IMR-90 (cell line): ENCODE measurements at regions not wholly inside any gene's neighbourhood (a gene's known extent, or its start where the extent isn't known, plus 50 kb on each side); places are given as distances from the start of the nearest gene placed in this dataset.

ENCODE experiments used
- ATAC-seq: fragments of 200-7000 bp; cut with Tn5 transposase; 2 replicates; pipeline ENCODE4 v1.9.1; 2020; ENCODE audit warnings: low read depth, mild to moderate bottlenecking, moderate library complexity
- BruUV-seq: library from RNA; stranded (reverse); fragments of 400-500 nt; replicated peaks from 2 replicates; lab custom pipeline; 2021; lab: Mats Ljungman, UMichigan
- CTCF ChIA-PET: fragments of 300-600 bp; formaldehyde crosslinking; extraction: SDS; loops from one replicate; lab custom pipeline; 2021; ENCODE audit warnings: antibody characterized with exemption; lab: Yijun Ruan, JAX
- POLR2A ChIA-PET: fragments of 300-600 bp; sonication (Branson Sonifier 250); formaldehyde crosslinking; loops from one replicate; lab custom pipeline; 2022; ENCODE audit warnings: antibody characterized with exemption; ENCODE audit not compliant: unreplicated experiment; lab: Charles Lee
- DNase-seq: peaks from one replicate; pipeline ENCODE4 v3.0.0; 2013
- H2AFZ ChIP-seq: replicated peaks from 2 replicates; pipeline ENCODE3; 2013; ENCODE audit warnings: low read length, mild to moderate bottlenecking; ENCODE audit not compliant: poor library complexity
- H2AK5ac ChIP-seq: 2 replicates; pipeline ENCODE4 v1.6.1; 2013; ENCODE audit warnings: low read depth, low read length, inconsistent platforms
- H2AK9ac ChIP-seq: replicated peaks from 2 replicates; pipeline ENCODE3; 2013; ENCODE audit warnings: mild to moderate bottlenecking, low read depth, low read length, moderate library complexity; ENCODE audit not compliant: poor library complexity
- H2BK120ac ChIP-seq: 2 replicates; pipeline ENCODE4 v1.6.1; 2013; ENCODE audit warnings: low read depth, low read length, inconsistent platforms
- H2BK15ac ChIP-seq: 3 replicates; pipeline ENCODE4 v1.6.1; 2013; ENCODE audit warnings: low read depth, low read length, inconsistent platforms
- H2BK20ac ChIP-seq: 2 replicates; pipeline ENCODE4 v1.6.1; 2013; ENCODE audit warnings: low read depth, mild to moderate bottlenecking, inconsistent platforms, low read length, moderate library complexity
- H2BK5ac ChIP-seq: 2 replicates; pipeline ENCODE4 v1.6.1; 2013; ENCODE audit warnings: mild to moderate bottlenecking, low read depth, low read length, inconsistent platforms; ENCODE audit not compliant: poor library complexity, severe bottlenecking
- H3K14ac ChIP-seq: replicated peaks from 2 replicates; pipeline ENCODE4 v1.6.1; 2013; ENCODE audit warnings: low read depth, low read length, inconsistent platforms
- H3K18ac ChIP-seq: 2 replicates; pipeline ENCODE4 v1.6.1; 2013; ENCODE audit warnings: low read depth, low read length, control low read depth
- H3K23ac ChIP-seq: 2 replicates; pipeline ENCODE4 v1.6.1; 2013; ENCODE audit warnings: low read depth, low read length, inconsistent platforms
- H3K27ac ChIP-seq: 2 replicates; pipeline ENCODE4 v1.5.1; 2013; ENCODE audit warnings: mild to moderate bottlenecking, control low read depth, low read length; ENCODE audit not compliant: insufficient read depth
- H3K27me3 ChIP-seq: 2 replicates; pipeline ENCODE4 v1.6.1; 2013; ENCODE audit warnings: low read length; ENCODE audit not compliant: control insufficient read depth, insufficient read depth
- H3K36me3 ChIP-seq: 2 replicates; pipeline ENCODE4 v1.6.1; 2013; ENCODE audit warnings: low read length, mixed read lengths; ENCODE audit not compliant: control insufficient read depth, insufficient read depth
- H3K4ac ChIP-seq: 2 replicates; pipeline ENCODE4 v1.6.1; 2013; ENCODE audit warnings: low read depth, low read length, inconsistent platforms
- H3K4me1 ChIP-seq: 2 replicates; pipeline ENCODE4 v1.6.1; 2013; ENCODE audit warnings: low read length, mixed read lengths; ENCODE audit not compliant: control insufficient read depth, insufficient read depth
- H3K4me2 ChIP-seq: 2 replicates; pipeline ENCODE4 v1.6.1; 2013; ENCODE audit warnings: low read depth, mild to moderate bottlenecking, control low read depth, low read length, moderate library complexity
- H3K4me3 ChIP-seq: 2 replicates; pipeline ENCODE4 v1.5.1; 2013; ENCODE audit warnings: low read depth, mild to moderate bottlenecking, control low read depth, low read length, moderate library complexity; ENCODE audit not compliant: insufficient read depth
- H3K56ac ChIP-seq: 2 replicates; pipeline ENCODE4 v1.6.1; 2013; ENCODE audit warnings: low read length, inconsistent platforms; ENCODE audit not compliant: insufficient read depth; ENCODE audit errors: extremely low read depth
- H3K79me1 ChIP-seq, 2 experiments: 2 replicates each; pipeline ENCODE4 v1.6.1; 2013; ENCODE audit warnings: low read length in 2 of 2, inconsistent platforms in 1 of 2, low read depth in 1 of 2
- H3K9ac ChIP-seq: 2 replicates; pipeline ENCODE4 v1.6.1; 2013; ENCODE audit warnings: low read depth, low read length, control low read depth
- H3K9me1 ChIP-seq: 2 replicates; pipeline ENCODE4 v1.6.1; 2013; ENCODE audit warnings: low read length, inconsistent platforms; ENCODE audit not compliant: insufficient read depth
- H3K9me3 ChIP-seq: 2 replicates; pipeline ENCODE4 v1.6.1; 2013; ENCODE audit warnings: low read length; ENCODE audit not compliant: control insufficient read depth, insufficient read depth
- H4K20me1 ChIP-seq: 2 replicates; pipeline ENCODE4 v1.6.1; 2013; ENCODE audit warnings: low read length, inconsistent platforms; ENCODE audit not compliant: insufficient read depth
- H4K5ac ChIP-seq: 2 replicates; pipeline ENCODE4 v1.6.1; 2013; ENCODE audit warnings: mild to moderate bottlenecking, low read depth, low read length, control low read depth
- H4K8ac ChIP-seq, 2 experiments: 2 replicates each; pipeline ENCODE4 v1.6.1; 2013; ENCODE audit warnings: low read depth in 2 of 2, low read length in 2 of 2, control low read depth in 1 of 2, inconsistent platforms in 1 of 2
- H4K91ac ChIP-seq: 2 replicates; pipeline ENCODE4 v1.6.1; 2013; ENCODE audit warnings: low read depth, low read length, inconsistent platforms; ENCODE audit not compliant: insufficient read depth
- BHLHE40 ChIP-seq: fragments of 150-350 bp; IDR thresholded peaks from 2 replicates; pipeline ENCODE4 v1.6.1; 2016; ENCODE audit warnings: mild to moderate bottlenecking, low read depth, low read length
- CEBPB ChIP-seq: IDR thresholded peaks from 2 replicates; pipeline ENCODE4 v1.6.1; 2012; ENCODE audit warnings: low read depth, low read length, improper control_type of control experiment
- CHD1 ChIP-seq: IDR thresholded peaks from 2 replicates; pipeline ENCODE4 v1.6.1; 2012; ENCODE audit warnings: low read depth, low read length, improper control_type of control experiment
- FOS ChIP-seq: fragments of 150-350 bp; IDR thresholded peaks from 2 replicates; pipeline ENCODE4 v1.6.1; 2016; ENCODE audit warnings: low read depth, low read length
- MAZ ChIP-seq: IDR thresholded peaks from 2 replicates; pipeline ENCODE4 v1.6.1; 2012; ENCODE audit warnings: low read depth, mild to moderate bottlenecking, low read length, improper control_type of control experiment, moderate library complexity, borderline replicate concordance
- MXI1 ChIP-seq: IDR thresholded peaks from 2 replicates; pipeline ENCODE4 v1.6.1; 2012; ENCODE audit warnings: low read depth, mild to moderate bottlenecking, low read length, moderate library complexity, borderline replicate concordance
- NFE2L2 ChIP-seq: fragments of 150-350 bp; IDR thresholded peaks from 2 replicates; pipeline ENCODE4 v1.6.1; 2016; ENCODE audit warnings: low read depth, mild to moderate bottlenecking, low read length
- RAD21 ChIP-seq: IDR thresholded peaks from 2 replicates; pipeline ENCODE4 v1.6.1; 2012; ENCODE audit warnings: low read length, improper control_type of control experiment
- RFX5 ChIP-seq: IDR thresholded peaks from 2 replicates; pipeline ENCODE4 v1.8.0; 2012; ENCODE audit warnings: low read depth, mild to moderate bottlenecking, low read length, moderate library complexity
- SMC3 ChIP-seq: fragments of 150-350 bp; IDR thresholded peaks from 2 replicates; pipeline ENCODE4 v1.6.1; 2016; ENCODE audit warnings: low read depth, mild to moderate bottlenecking, antibody characterized with exemption, low read length, moderate library complexity
- WGBS, 2 experiments: methylation state at CpG; one replicate each; pipeline versions ENCODE4 v1.1.5 to v1.1.7; 2013; ENCODE audit warnings: missing lambda C conversion rate in 2 of 2; ENCODE audit not compliant: insufficient read length in 1 of 2; ENCODE audit errors: extremely low coverage in 2 of 2; 5-methylcytosine and 5-hydroxymethylcytosine counted together
- dilution Hi-C: fragments of 300-500 bp; cut with HindIII; formaldehyde crosslinking; loops from one replicate; pipeline ENCODE4 v1.14.3; 2018; ENCODE audit warnings: low sequenced_read_pairs; ENCODE audit not compliant: unreplicated experiment
- in situ Hi-C: fragments of 300-500 bp; cut with MboI; formaldehyde crosslinking; loops from 3 replicates; pipeline ENCODE4 v1.14.3; 2019; ENCODE audit warnings: low sequenced_read_pairs, inconsistent platforms, mixed read lengths
- intact Hi-C: fragments of 100-400 bp; cut with micrococcal nuclease; formaldehyde crosslinking; loops from 2 replicates; pipeline ENCODE4 v1.10.0; 2022
- TF ChIP-seq, protein P1 (sequence below): conservative IDR thresholded peaks from 2 replicates; pipeline ENCODE4 v1.5.1; 2012; ENCODE audit warnings: mild to moderate bottlenecking, low read depth, low read length, improper control_type of control experiment

DNA sequence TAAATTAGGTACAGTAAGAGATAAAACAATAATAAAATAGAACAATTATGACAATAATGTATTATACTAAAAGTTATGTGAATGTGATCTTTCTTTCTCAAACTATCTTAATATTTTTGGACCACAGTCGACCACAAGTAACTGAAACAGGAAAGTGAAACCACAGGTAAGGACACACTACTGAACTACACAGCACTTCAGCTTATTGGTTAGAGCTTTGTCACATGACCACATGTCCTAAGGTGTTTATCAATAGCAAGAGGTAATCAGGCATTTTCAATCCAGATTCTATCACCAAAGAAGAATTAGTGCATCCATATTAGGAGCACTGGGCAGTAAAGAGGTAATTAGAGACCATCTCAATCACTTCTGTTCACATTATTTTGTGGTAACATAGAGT, 392.8 kb downstream of the RSL24D1 start:
- Histone ChIP-seq H2BK15ac (no peak overlapping the region), H3K27ac (no peak overlapping the region), H4K91ac (no peak overlapping the region), H3K9me1 (no peaks in the 10 kb centered on the region), H2AFZ (no peak overlapping the region), H2AK9ac (no peak overlapping the region), H3K27me3 (no peaks in the 10 kb centered on the region), H3K36me3 (no peaks in the 10 kb centered on the region), H4K20me1 (no peaks in the 10 kb centered on the region), H3K9me3 (no peaks in the 10 kb centered on the region; the same call in 1 of the 2 replicates), H3K4me2 (no peak overlapping the region), H4K8ac (no peak overlapping the region), H3K23ac (no peak overlapping the region), H2BK5ac (no peak overlapping the region), H3K4me1 (no peaks in the 10 kb centered on the region), H3K56ac (no peak overlapping the region), H2BK120ac (no peak overlapping the region), H3K14ac (no peak overlapping the region), H3K9ac (no peak overlapping the region), H3K4me3 (no peak overlapping the region), H4K5ac (no peak overlapping the region), H3K79me1 (no peaks in the 10 kb centered on the region), H3K4ac (no peak overlapping the region), H3K18ac (no peak overlapping the region), H2BK20ac (no peak overlapping the region), H2AK5ac (no peak overlapping the region)
- ATAC-seq, result no peak
- no peak for DNase-seq
- in situ Hi-C loops, result loop anchor here (25.0 kb wide), 1 partner anchor 108 kb away; no protein-coding TSS in a partner anchor
- TF ChIP-seq RAD21 (no peak), NFE2L2 (no peak), CEBPB (no peak), RFX5 (no peak), FOS (no peak), CHD1 (no peak), SMC3 (no peak), MAZ (no peak), BHLHE40 (no peak), MXI1 (no peak)
- TF ChIP-seq, protein P1, sequence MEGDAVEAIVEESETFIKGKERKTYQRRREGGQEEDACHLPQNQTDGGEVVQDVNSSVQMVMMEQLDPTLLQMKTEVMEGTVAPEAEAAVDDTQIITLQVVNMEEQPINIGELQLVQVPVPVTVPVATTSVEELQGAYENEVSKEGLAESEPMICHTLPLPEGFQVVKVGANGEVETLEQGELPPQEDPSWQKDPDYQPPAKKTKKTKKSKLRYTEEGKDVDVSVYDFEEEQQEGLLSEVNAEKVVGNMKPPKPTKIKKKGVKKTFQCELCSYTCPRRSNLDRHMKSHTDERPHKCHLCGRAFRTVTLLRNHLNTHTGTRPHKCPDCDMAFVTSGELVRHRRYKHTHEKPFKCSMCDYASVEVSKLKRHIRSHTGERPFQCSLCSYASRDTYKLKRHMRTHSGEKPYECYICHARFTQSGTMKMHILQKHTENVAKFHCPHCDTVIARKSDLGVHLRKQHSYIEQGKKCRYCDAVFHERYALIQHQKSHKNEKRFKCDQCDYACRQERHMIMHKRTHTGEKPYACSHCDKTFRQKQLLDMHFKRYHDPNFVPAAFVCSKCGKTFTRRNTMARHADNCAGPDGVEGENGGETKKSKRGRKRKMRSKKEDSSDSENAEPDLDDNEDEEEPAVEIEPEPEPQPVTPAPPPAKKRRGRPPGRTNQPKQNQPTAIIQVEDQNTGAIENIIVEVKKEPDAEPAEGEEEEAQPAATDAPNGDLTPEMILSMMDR, result no peak
- dilution Hi-C loops, result no loop called here
- no TSS peak for BruUV-seq
- intact Hi-C loops, result no loop called here
- no CpG with 5 or more reads among the region's 1 CpG for WGBS, 2 experiments
- ChIA-PET POLR2A (no interaction called here), CTCF (interaction anchor here (0.6 kb wide), 1 partner anchor 206 kb away, joined by 4 read pairs; no protein-coding TSS in a partner anchor)
